GM23338 (cell line): ENCODE measurements at regions not wholly inside any gene's neighbourhood (a gene's known extent, or its start where the extent isn't known, plus 50 kb on each side); places are given as distances from the start of the nearest gene placed in this dataset.

Experiments used
- CREB1 ChIP-seq: fragments of 250-450 bp; sonication (Bioruptor Pico); IDR thresholded peaks from 2 replicates; pipeline ENCODE4 v1.5.0; 2020; ENCODE audit warnings: low read depth, mild to moderate bottlenecking, moderate library complexity
- EZH2 ChIP-seq: fragments of 200-600 bp; sonication (generic); IDR thresholded peaks from one replicate; pipeline ENCODE4 v1.8.0; 2017; ENCODE audit warnings: antibody characterized with exemption, mild to moderate bottlenecking, low read depth; ENCODE audit not compliant: unreplicated experiment
- EZH2phosphoT487 ChIP-seq: fragments of 200-600 bp; sonication (generic); IDR thresholded peaks from one replicate; pipeline ENCODE4 v1.8.1; 2018; ENCODE audit warnings: antibody characterized with exemption; ENCODE audit not compliant: unreplicated experiment
- NANOG ChIP-seq: IDR thresholded peaks from 2 replicates; pipeline ENCODE4 v1.6.1; 2016; ENCODE audit warnings: antibody characterized with exemption, borderline replicate concordance
- POLR2AphosphoS5 ChIP-seq: IDR thresholded peaks from 2 replicates; pipeline ENCODE4 v1.6.1; 2016; ENCODE audit warnings: antibody characterized with exemption, low read depth
- STAT1 ChIP-seq: IDR thresholded peaks from one replicate; pipeline ENCODE4 v1.6.1; 2016; ENCODE audit warnings: antibody characterized with exemption; ENCODE audit not compliant: unreplicated experiment
- ZNF114 ChIP-seq: fragments of 250-450 bp; sonication (Bioruptor Pico); IDR thresholded peaks from 2 replicates; pipeline ENCODE4 v1.5.0; 2020; ENCODE audit warnings: mild to moderate bottlenecking, moderate library complexity
- ZNF331 ChIP-seq: fragments of 250-450 bp; sonication (Bioruptor Pico); IDR thresholded peaks from 2 replicates; pipeline ENCODE4 v1.5.0; 2020; ENCODE audit warnings: low read depth, mild to moderate bottlenecking, moderate library complexity
- TF ChIP-seq, protein P1 (sequence below), 2 experiments: fragments of 200-600 bp in 1 of 2; sonication (generic) in 1 of 2; conservative IDR thresholded peaks; 2 replicates each; pipeline versions ENCODE4 v1.5.1 to v1.6.1; 2016 to 2017; ENCODE audit warnings: antibody characterized with exemption in 2 of 2, low read depth in 2 of 2, mild to moderate bottlenecking in 2 of 2, moderate library complexity in 1 of 2
- TF ChIP-seq, protein P2 (sequence below): IDR thresholded peaks from one replicate; pipeline ENCODE4 v1.6.1; 2018; ENCODE audit warnings: antibody characterized with exemption; ENCODE audit not compliant: unreplicated experiment
- TF ChIP-seq, protein P3 (sequence below): IDR thresholded peaks from 2 replicates; pipeline ENCODE4 v1.6.1; 2016; ENCODE audit warnings: antibody characterized with exemption

- TF ChIP-seq EZH2phosphoT487 (no peak), CREB1 (CRISPR knock-in tag) (no peak), EZH2 (no peak), NANOG (no peak), POLR2AphosphoS5 (no peak), ZNF114 (no peak), STAT1 (no peak), ZNF331 (CRISPR knock-in tag) (no peak)
- TF ChIP-seq, protein P1, sequence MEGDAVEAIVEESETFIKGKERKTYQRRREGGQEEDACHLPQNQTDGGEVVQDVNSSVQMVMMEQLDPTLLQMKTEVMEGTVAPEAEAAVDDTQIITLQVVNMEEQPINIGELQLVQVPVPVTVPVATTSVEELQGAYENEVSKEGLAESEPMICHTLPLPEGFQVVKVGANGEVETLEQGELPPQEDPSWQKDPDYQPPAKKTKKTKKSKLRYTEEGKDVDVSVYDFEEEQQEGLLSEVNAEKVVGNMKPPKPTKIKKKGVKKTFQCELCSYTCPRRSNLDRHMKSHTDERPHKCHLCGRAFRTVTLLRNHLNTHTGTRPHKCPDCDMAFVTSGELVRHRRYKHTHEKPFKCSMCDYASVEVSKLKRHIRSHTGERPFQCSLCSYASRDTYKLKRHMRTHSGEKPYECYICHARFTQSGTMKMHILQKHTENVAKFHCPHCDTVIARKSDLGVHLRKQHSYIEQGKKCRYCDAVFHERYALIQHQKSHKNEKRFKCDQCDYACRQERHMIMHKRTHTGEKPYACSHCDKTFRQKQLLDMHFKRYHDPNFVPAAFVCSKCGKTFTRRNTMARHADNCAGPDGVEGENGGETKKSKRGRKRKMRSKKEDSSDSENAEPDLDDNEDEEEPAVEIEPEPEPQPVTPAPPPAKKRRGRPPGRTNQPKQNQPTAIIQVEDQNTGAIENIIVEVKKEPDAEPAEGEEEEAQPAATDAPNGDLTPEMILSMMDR (conservative IDR thresholded peaks at IDR 0.05; ENCODE audit: low read depth in 2 of 2): no peak
- TF ChIP-seq, protein P2, sequence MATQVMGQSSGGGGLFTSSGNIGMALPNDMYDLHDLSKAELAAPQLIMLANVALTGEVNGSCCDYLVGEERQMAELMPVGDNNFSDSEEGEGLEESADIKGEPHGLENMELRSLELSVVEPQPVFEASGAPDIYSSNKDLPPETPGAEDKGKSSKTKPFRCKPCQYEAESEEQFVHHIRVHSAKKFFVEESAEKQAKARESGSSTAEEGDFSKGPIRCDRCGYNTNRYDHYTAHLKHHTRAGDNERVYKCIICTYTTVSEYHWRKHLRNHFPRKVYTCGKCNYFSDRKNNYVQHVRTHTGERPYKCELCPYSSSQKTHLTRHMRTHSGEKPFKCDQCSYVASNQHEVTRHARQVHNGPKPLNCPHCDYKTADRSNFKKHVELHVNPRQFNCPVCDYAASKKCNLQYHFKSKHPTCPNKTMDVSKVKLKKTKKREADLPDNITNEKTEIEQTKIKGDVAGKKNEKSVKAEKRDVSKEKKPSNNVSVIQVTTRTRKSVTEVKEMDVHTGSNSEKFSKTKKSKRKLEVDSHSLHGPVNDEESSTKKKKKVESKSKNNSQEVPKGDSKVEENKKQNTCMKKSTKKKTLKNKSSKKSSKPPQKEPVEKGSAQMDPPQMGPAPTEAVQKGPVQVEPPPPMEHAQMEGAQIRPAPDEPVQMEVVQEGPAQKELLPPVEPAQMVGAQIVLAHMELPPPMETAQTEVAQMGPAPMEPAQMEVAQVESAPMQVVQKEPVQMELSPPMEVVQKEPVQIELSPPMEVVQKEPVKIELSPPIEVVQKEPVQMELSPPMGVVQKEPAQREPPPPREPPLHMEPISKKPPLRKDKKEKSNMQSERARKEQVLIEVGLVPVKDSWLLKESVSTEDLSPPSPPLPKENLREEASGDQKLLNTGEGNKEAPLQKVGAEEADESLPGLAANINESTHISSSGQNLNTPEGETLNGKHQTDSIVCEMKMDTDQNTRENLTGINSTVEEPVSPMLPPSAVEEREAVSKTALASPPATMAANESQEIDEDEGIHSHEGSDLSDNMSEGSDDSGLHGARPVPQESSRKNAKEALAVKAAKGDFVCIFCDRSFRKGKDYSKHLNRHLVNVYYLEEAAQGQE: no peak
- TF ChIP-seq, protein P3, sequence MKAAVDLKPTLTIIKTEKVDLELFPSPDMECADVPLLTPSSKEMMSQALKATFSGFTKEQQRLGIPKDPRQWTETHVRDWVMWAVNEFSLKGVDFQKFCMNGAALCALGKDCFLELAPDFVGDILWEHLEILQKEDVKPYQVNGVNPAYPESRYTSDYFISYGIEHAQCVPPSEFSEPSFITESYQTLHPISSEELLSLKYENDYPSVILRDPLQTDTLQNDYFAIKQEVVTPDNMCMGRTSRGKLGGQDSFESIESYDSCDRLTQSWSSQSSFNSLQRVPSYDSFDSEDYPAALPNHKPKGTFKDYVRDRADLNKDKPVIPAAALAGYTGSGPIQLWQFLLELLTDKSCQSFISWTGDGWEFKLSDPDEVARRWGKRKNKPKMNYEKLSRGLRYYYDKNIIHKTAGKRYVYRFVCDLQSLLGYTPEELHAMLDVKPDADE: no peak
Observed at GRCh38 chr5:125139590-125139989, 393.2 kb upstream of the ZNF608 start.
